Glutamatergic neuron (in vitro differentiated cells): ENCODE measurements at regions not wholly inside any gene's neighbourhood (a gene's known extent, or its start where the extent isn't known, plus 50 kb on each side); places are given as distances from the start of the nearest gene placed in this dataset.

Experiments used
- DNase-seq: peaks from one replicate; pipeline ENCODE4 v3.0.0; 2022
- H3K27ac Mint-ChIP-seq: one replicate; pipeline ENCODE4 v1.8.0; 2020; ENCODE audit warnings: mild to moderate bottlenecking, mixed read lengths, inconsistent platforms; ENCODE audit not compliant: unreplicated experiment
- H3K27me3 Mint-ChIP-seq: one replicate; pipeline ENCODE4 v1.8.0; 2020; ENCODE audit warnings: mild to moderate bottlenecking, moderate library complexity, mixed read lengths, inconsistent platforms; ENCODE audit not compliant: unreplicated experiment
- H3K36me3 Mint-ChIP-seq: one replicate; pipeline ENCODE4 v1.8.0; 2020; ENCODE audit warnings: mild to moderate bottlenecking, mixed read lengths, inconsistent platforms; ENCODE audit not compliant: unreplicated experiment
- H3K4me1 Mint-ChIP-seq: one replicate; pipeline ENCODE4 v1.8.0; 2020; ENCODE audit warnings: mild to moderate bottlenecking, low read depth, mixed read lengths, inconsistent platforms; ENCODE audit not compliant: unreplicated experiment
- H3K4me3 Mint-ChIP-seq: one replicate; pipeline ENCODE4 v1.8.0; 2020; ENCODE audit warnings: mild to moderate bottlenecking, mixed read lengths, inconsistent platforms; ENCODE audit not compliant: unreplicated experiment
- H3K9me3 Mint-ChIP-seq: one replicate; pipeline ENCODE4 v1.8.0; 2020; ENCODE audit warnings: mild to moderate bottlenecking, moderate library complexity, mixed read lengths, inconsistent platforms; ENCODE audit not compliant: unreplicated experiment
- CTCF ChIP-seq: fragments of 200-600 bp; sonication (generic); IDR thresholded peaks from one replicate; pipeline ENCODE4 v1.5.0; 2021; ENCODE audit not compliant: partially characterized antibody, unreplicated experiment

- Mint-ChIP-seq H3K4me3 (no peak overlapping the region), H3K36me3 (no peaks in the 10 kb centered on the region), H3K4me1 (no peaks in the 10 kb centered on the region), H3K27me3 (no peaks in the 10 kb centered on the region), H3K9me3 (no peaks in the 10 kb centered on the region), H3K27ac (no peak overlapping the region)
- no peak for DNase-seq
- TF ChIP-seq CTCF: no peak
Observed at GRCh38 chr6:67248077-67248476, 1387.0 kb upstream of the ADGRB3 start.

GRCh38 chr6:67244037-67244436 is 1391.0 kb upstream of the ADGRB3 start:
- Mint-ChIP-seq H3K4me3 (no peak overlapping the region), H3K36me3 (no peaks in the 10 kb centered on the region), H3K4me1 (no peaks in the 10 kb centered on the region), H3K27ac (no peak overlapping the region), H3K9me3 (no peaks in the 10 kb centered on the region), H3K27me3 (no peaks in the 10 kb centered on the region)
- TF ChIP-seq CTCF: no peak
- no peak for DNase-seq

- no peak for DNase-seq
- H3K36me3 Mint-ChIP-seq: no peaks in the 10 kb centered on the region
- no peak for TF ChIP-seq CTCF
- no peaks in the 10 kb centered on the region for H3K4me1 Mint-ChIP-seq
- H3K9me3 Mint-ChIP-seq: no peaks in the 10 kb centered on the region
- H3K4me3 Mint-ChIP-seq: no peak overlapping the region
- H3K27me3 Mint-ChIP-seq: no peaks in the 10 kb centered on the region
- no peak overlapping the region for H3K27ac Mint-ChIP-seq
Observed at GRCh38 chr6:67237277-67237676, 1397.8 kb upstream of the ADGRB3 start.

- Mint-ChIP-seq H3K27me3 (no peaks in the 10 kb centered on the region), H3K27ac (no peak overlapping the region), H3K36me3 (no peaks in the 10 kb centered on the region), H3K9me3 (peaks cover 1% of the 10 kb centered on the region), H3K4me3 (no peak overlapping the region), H3K4me1 (no peaks in the 10 kb centered on the region)
- TF ChIP-seq CTCF: no peak
- no peak for DNase-seq
Observed at GRCh38 chr6:67231092-67231491, 1404.0 kb upstream of the ADGRB3 start.

GRCh38 chr6:67224989-67225388 is 1410.1 kb upstream of the ADGRB3 start:
- no peak for DNase-seq

More at GRCh38 chr6:67224989-67225388, 1410.1 kb upstream of the ADGRB3 start:
- no peaks in the 10 kb centered on the region for H3K9me3 Mint-ChIP-seq
- no peaks in the 10 kb centered on the region for H3K36me3 Mint-ChIP-seq
- no peaks in the 10 kb centered on the region for H3K4me1 Mint-ChIP-seq
- no peak overlapping the region for H3K27ac Mint-ChIP-seq
- H3K27me3 Mint-ChIP-seq: peaks cover 2% of the 10 kb centered on the region
- no peak overlapping the region for H3K4me3 Mint-ChIP-seq
- no peak for TF ChIP-seq CTCF
